ENCODE measurements at regions not wholly inside any gene's neighbourhood (a gene's known extent, or its start where the extent isn't known, plus 50 kb on each side); places are given as distances from the start of the nearest gene placed in this dataset.
A peak's percentile ranks its signal among the peaks of the same experiment; 100 is the strongest.

DNA sequence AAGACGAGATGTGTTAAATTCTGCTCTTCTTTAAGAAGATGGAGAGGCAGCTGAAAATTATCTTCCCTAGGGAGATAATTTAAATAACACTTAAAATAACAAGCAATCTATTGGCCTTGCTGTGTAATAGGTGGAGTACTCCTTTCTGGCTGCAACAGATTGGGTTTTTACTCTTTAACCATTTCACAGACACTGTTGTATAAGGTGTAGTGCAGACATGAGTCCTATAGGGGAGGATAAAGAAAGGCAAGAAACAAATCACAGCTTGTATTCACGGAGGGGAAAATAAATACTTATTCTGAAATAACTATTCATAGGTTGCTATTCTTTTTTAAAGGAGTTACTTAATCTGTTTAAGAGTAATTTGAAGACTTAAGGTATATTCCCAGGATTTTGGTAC is 252.0 kb downstream of the ZPLD1 start:
- TF ChIP-seq GATA3 (IDR thresholded peaks at IDR 0.05; ENCODE audit: low read depth, low read length) (no peak), GATA2 (IDR thresholded peaks at IDR 0.05; ENCODE audit: low read depth, low read length) (no peak)

- TF ChIP-seq GATA2 (IDR thresholded peaks at IDR 0.05; ENCODE audit: low read depth, low read length) (no peak), GATA3 (IDR thresholded peaks at IDR 0.05; ENCODE audit: low read depth, low read length) (no peak)
Observed at GRCh38 chr3:102687851-102688555, 253.2 kb downstream of the ZPLD1 start.

GRCh38 chr3:102688556-102688930 is 253.7 kb downstream of the ZPLD1 start:
- TF ChIP-seq GATA2 (IDR thresholded peaks at IDR 0.05; ENCODE audit: low read depth, low read length): no peak

DNA sequence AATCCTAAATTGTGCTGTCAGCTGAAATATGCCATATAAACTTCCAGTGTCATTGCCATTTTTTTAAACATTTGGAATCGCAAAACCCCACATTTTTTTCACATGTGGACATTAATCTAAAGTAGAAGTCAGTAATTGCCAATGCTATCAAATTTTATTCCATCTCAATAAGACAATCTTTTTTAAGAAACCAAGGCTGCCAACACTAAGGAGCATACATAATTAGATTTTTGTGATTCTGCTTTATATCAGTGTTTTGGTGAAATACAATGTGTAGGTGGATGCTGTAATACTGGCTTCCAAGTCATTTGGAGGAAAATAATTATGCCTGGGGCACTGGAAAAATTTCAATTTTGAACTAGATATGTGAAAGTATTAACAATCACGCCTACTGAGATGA is 256.7 kb downstream of the ZPLD1 start:
- TF ChIP-seq GATA3 (IDR thresholded peaks at IDR 0.05; ENCODE audit: low read depth, low read length) (no peak), GATA2 (IDR thresholded peaks at IDR 0.05; ENCODE audit: low read depth, low read length) (no peak)

- no peak for TF ChIP-seq GATA2 (IDR thresholded peaks at IDR 0.05; ENCODE audit: low read depth, low read length)
- no peak for TF ChIP-seq GATA3 (IDR thresholded peaks at IDR 0.05; ENCODE audit: low read depth, low read length)
Observed at GRCh38 chr3:102699104-102699818, 264.4 kb downstream of the ZPLD1 start.

DNA sequence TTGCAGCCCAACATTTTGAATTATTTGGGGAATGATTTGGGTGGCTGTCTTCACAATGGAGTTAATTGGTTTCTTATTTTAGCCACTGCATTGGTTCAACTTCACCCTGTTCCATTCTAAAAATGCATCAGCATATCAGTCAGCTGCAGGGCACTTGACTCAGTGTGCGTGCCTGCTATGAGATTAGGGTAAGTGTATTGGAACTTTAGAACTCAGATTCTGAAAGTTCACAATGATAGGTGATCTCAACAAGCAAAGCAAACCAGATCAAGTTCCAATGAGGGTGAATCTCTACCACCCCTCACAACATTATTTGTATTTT is 265.0 kb downstream of the ZPLD1 start:
- TF ChIP-seq GATA2 (IDR thresholded peaks at IDR 0.05; ENCODE audit: low read depth, low read length) (no peak), GATA3 (IDR thresholded peaks at IDR 0.05; ENCODE audit: low read depth, low read length) (no peak)

- TF ChIP-seq GATA2 (IDR thresholded peaks at IDR 0.05; ENCODE audit: low read depth, low read length) (no peak), GATA3 (IDR thresholded peaks at IDR 0.05; ENCODE audit: low read depth, low read length) (no peak)
Observed at GRCh38 chr3:102712896-102713295, 278.1 kb downstream of the ZPLD1 start.

DNA sequence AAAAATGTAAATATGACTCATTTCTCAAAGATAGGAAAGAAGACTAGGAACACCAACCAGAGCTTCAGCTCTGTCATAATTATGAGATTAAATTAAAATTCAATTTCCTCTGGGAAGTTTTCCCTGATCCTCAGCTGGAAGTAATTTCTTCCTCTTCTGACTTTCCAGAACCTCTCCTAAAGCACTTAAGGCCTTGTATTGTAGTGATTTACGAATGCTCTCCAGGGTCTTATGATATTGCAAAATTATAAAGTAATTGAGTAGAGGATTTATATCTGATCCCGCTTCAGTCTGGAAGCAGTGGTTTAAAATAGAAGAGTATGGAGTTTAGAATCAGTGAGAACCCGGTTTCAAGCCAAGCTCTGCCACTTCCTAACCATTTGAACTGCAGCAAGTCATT is 279.8 kb downstream of the ZPLD1 start:
- peak; percentile 52; the same call in 1 of the 2 replicates for TF ChIP-seq GATA2 (IDR thresholded peaks at IDR 0.05; ENCODE audit: low read depth, low read length)
- peak; percentile 87 for TF ChIP-seq GATA3 (IDR thresholded peaks at IDR 0.05; ENCODE audit: low read depth, low read length)

GRCh38 chr3:102715030-102715697 is 280.3 kb downstream of the ZPLD1 start:
- TF ChIP-seq GATA2 (IDR thresholded peaks at IDR 0.05; ENCODE audit: low read depth, low read length): no peak
- TF ChIP-seq GATA3 (IDR thresholded peaks at IDR 0.05; ENCODE audit: low read depth, low read length): no peak

DNA sequence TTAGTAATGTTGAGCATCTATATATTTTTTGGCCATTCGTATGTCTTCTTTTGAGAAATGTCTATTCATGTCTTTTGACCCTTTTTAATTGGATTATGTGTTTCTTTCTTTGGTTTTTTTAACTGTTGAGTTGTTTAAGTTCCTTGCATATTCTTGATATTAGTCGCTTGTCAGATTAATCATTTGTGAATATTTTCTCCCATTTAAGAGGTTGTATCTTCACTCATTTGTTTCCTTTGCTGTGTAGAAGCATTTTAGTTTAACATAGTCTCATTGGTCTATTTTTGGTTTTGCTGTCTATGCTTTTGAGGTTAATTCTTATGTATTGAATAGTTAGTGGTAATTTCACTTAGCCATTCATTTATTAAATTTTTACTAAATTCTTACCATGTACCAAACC is 283.8 kb downstream of the ZPLD1 start:
- TF ChIP-seq GATA3 (IDR thresholded peaks at IDR 0.05; ENCODE audit: low read depth, low read length) (no peak), GATA2 (IDR thresholded peaks at IDR 0.05; ENCODE audit: low read depth, low read length) (no peak)

GRCh38 chr3:102722317-102722716 is 287.5 kb downstream of the ZPLD1 start:
- TF ChIP-seq GATA3 (IDR thresholded peaks at IDR 0.05; ENCODE audit: low read depth, low read length): peak; percentile 97
- peak; percentile 89 for TF ChIP-seq GATA2 (IDR thresholded peaks at IDR 0.05; ENCODE audit: low read depth, low read length)

- no peak for TF ChIP-seq GATA3 (IDR thresholded peaks at IDR 0.05; ENCODE audit: low read depth, low read length)
- no peak for TF ChIP-seq GATA2 (IDR thresholded peaks at IDR 0.05; ENCODE audit: low read depth, low read length)
Observed at GRCh38 chr3:102727340-102727739, 292.5 kb downstream of the ZPLD1 start.

GRCh38 chr3:102733791-102734563 is 299.2 kb downstream of the ZPLD1 start:
- TF ChIP-seq GATA3 (IDR thresholded peaks at IDR 0.05; ENCODE audit: low read depth, low read length) (no peak), GATA2 (IDR thresholded peaks at IDR 0.05; ENCODE audit: low read depth, low read length) (no peak)

DNA sequence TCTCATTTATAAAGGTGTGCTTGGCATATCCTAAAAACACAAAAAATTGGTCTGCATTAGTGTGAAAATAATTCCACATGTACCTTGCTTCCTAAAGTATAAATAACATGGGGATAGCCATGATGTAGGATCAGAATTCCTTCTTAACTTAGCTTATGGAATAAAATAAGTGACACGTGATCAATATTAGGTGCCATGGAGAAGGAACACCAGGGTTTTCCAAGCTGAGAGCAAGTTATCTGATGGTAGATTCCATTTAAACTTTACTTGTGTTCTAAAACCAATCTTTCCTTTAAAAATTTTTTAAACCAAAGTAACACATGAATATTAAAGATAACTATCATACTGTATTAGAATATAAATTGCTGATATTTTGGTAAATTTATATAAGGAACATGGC is 300.5 kb downstream of the ZPLD1 start:
- TF ChIP-seq GATA3 (IDR thresholded peaks at IDR 0.05; ENCODE audit: low read depth, low read length): no peak
- TF ChIP-seq GATA2 (IDR thresholded peaks at IDR 0.05; ENCODE audit: low read depth, low read length): no peak
